Natural killer cell (primary cell): ENCODE measurements at regions not wholly inside any gene's neighbourhood (a gene's known extent, or its start where the extent isn't known, plus 50 kb on each side); places are given as distances from the start of the nearest gene placed in this dataset.

Experiments used
- ATAC-seq, 3 donors: fragments of 150-1000 bp in 2 of 3; fragments of 200-7000 bp in 1 of 3; cut with Tn5 transposase; 1 replicate in 1 of 3; 2 replicates in 2 of 3; pipeline ENCODE4 v1.10.0; 2021; ENCODE audit warnings: mild to moderate bottlenecking in 2 of 3, moderate library complexity in 2 of 3
- DNase-seq, 2 donors: peaks; one replicate each; pipeline versions ENCODE4 v3.0.0 to v3.0.0-alpha.2; 2013 to 2021; ENCODE audit warnings: mixed read lengths in 1 of 2
- H3K27ac ChIP-seq: one replicate; pipeline ENCODE4 v1.5.1; 2013; ENCODE audit warnings: mild to moderate bottlenecking, low read length
- H3K27me3 ChIP-seq: one replicate; pipeline ENCODE4 v1.6.1; 2013; ENCODE audit warnings: low read length; ENCODE audit not compliant: control insufficient read depth, insufficient read depth
- H3K36me3 ChIP-seq: one replicate; pipeline ENCODE4 v1.6.1; 2013; ENCODE audit warnings: low read length; ENCODE audit not compliant: control insufficient read depth, insufficient read depth
- H3K4me1 ChIP-seq: one replicate; pipeline ENCODE4 v1.6.1; 2013; ENCODE audit warnings: low read length; ENCODE audit not compliant: control insufficient read depth, insufficient read depth
- H3K4me3 ChIP-seq: one replicate; pipeline ENCODE4 v1.5.1; 2013; ENCODE audit warnings: low read length
- H3K9me3 ChIP-seq: one replicate; pipeline ENCODE4 v1.6.1; 2013; ENCODE audit warnings: low read length; ENCODE audit not compliant: control insufficient read depth, insufficient read depth
- H3K27ac Mint-ChIP-seq, 2 donors: one replicate each; pipeline ENCODE4 v1.8.0; 2022; ENCODE audit warnings: mild to moderate bottlenecking in 2 of 2, mixed read lengths in 2 of 2, moderate library complexity in 1 of 2
- H3K27me3 Mint-ChIP-seq, 2 donors: one replicate each; pipeline ENCODE4 v1.8.0; 2022; ENCODE audit warnings: low read depth in 2 of 2, mixed read lengths in 2 of 2
- H3K36me3 Mint-ChIP-seq: one replicate; pipeline ENCODE4 v1.8.0; 2022; ENCODE audit warnings: mixed read lengths
- H3K4me1 Mint-ChIP-seq, 2 donors: one replicate each; pipeline ENCODE4 v1.8.0; 2022; ENCODE audit warnings: mixed read lengths in 2 of 2
- H3K4me3 Mint-ChIP-seq: one replicate; pipeline ENCODE4 v1.8.0; 2022; ENCODE audit warnings: mild to moderate bottlenecking, moderate library complexity, mixed read lengths
- H3K9me3 Mint-ChIP-seq, 2 donors: one replicate each; pipeline ENCODE4 v1.8.0; 2022; ENCODE audit warnings: mixed read lengths in 2 of 2
- WGBS: methylation state at CpG from one replicate; pipeline ENCODE4 v1.1.7; 2013; ENCODE audit warnings: missing lambda C conversion rate; ENCODE audit not compliant: insufficient coverage; 5-methylcytosine and 5-hydroxymethylcytosine counted together
- intact Hi-C: fragments of 100-400 bp; cut with micrococcal nuclease; formaldehyde crosslinking; loops from one replicate; pipeline ENCODE4 v1.14.2; 2022
- TF ChIP-seq, protein P1 (sequence below): fragments of 200-600 bp; IDR thresholded peaks from one replicate; pipeline ENCODE4 v1.8.0; 2022; ENCODE audit warnings: antibody characterized with exemption

DNA sequence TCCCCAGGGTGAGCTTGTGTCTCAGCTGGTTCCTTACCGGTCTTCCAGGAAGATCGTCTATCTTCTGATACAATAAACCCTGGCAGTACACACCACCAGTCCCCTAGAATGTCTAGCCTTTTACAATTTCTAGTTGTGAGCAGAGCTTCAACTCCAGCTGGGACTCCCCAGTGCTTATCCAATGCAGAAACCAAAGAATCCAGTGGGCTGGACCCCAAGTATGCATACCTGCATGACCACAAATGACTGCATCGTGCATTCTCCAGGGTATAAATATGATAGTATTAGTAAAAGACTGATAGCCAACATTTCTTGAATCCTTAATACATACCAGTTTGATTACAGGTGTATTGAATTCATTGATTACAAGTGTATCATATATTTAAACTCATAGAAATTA lies 176.0 kb downstream of the SATB1 start:
- Mint-ChIP-seq H3K27me3 (peaks cover 3 to 12% of the 10 kb centered on the region in 2 donors), H3K4me3 (no peak overlapping the region), H3K27ac (no peak overlapping the region), H3K36me3 (no peaks in the 10 kb centered on the region), H3K4me1 (no peaks in the 10 kb centered on the region), H3K9me3 (no peaks in the 10 kb centered on the region)
- ATAC-seq (no peak), DNase-seq (no peak)
- Histone ChIP-seq H3K36me3 (no peaks in the 10 kb centered on the region), H3K4me3 (no peak overlapping the region), H3K9me3 (no peaks in the 10 kb centered on the region), H3K27me3 (no peaks in the 10 kb centered on the region), H3K27ac (no peak overlapping the region), H3K4me1 (no peaks in the 10 kb centered on the region)
- TF ChIP-seq, protein P1, sequence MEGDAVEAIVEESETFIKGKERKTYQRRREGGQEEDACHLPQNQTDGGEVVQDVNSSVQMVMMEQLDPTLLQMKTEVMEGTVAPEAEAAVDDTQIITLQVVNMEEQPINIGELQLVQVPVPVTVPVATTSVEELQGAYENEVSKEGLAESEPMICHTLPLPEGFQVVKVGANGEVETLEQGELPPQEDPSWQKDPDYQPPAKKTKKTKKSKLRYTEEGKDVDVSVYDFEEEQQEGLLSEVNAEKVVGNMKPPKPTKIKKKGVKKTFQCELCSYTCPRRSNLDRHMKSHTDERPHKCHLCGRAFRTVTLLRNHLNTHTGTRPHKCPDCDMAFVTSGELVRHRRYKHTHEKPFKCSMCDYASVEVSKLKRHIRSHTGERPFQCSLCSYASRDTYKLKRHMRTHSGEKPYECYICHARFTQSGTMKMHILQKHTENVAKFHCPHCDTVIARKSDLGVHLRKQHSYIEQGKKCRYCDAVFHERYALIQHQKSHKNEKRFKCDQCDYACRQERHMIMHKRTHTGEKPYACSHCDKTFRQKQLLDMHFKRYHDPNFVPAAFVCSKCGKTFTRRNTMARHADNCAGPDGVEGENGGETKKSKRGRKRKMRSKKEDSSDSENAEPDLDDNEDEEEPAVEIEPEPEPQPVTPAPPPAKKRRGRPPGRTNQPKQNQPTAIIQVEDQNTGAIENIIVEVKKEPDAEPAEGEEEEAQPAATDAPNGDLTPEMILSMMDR: no peak
- 94% methylated on average over 2 of the region's 3 CpGs for WGBS
- intact Hi-C loops: no loop called here

- intact Hi-C loops: no loop called here
- no peaks in the 10 kb centered on the region for H3K4me1 Mint-ChIP-seq
- Histone ChIP-seq H3K9me3 (no peaks in the 10 kb centered on the region), H3K36me3 (no peaks in the 10 kb centered on the region), H3K27ac (no peak overlapping the region), H3K4me1 (no peaks in the 10 kb centered on the region), H3K27me3 (no peaks in the 10 kb centered on the region), H3K4me3 (no peak overlapping the region)
- 89% methylated on average over 2 of the region's 2 CpGs for WGBS
- H3K36me3 Mint-ChIP-seq: no peaks in the 10 kb centered on the region
- no peak for DNase-seq
- no peak for ATAC-seq
- TF ChIP-seq, protein P1: no peak
- H3K9me3 Mint-ChIP-seq: no peaks in the 10 kb centered on the region
- H3K4me3 Mint-ChIP-seq: no peak overlapping the region
- no peak overlapping the region for H3K27ac Mint-ChIP-seq
- peaks cover 5 to 12% of the 10 kb centered on the region in 2 donors for H3K27me3 Mint-ChIP-seq
Observed at GRCh38 chr3:18247776-18248310, 177.3 kb downstream of the SATB1 start.

GRCh38 chr3:18247139-18247695 lies 177.9 kb downstream of the SATB1 start:
- H3K4me3 ChIP-seq: no peak overlapping the region
- DNase-seq (no peak), ATAC-seq (no peak)
- no peaks in the 10 kb centered on the region for H3K9me3 ChIP-seq
- Mint-ChIP-seq H3K4me1 (no peaks in the 10 kb centered on the region), H3K4me3 (no peak overlapping the region), H3K36me3 (no peaks in the 10 kb centered on the region), H3K9me3 (no peaks in the 10 kb centered on the region), H3K27me3 (peaks cover 5 to 12% of the 10 kb centered on the region in 2 donors), H3K27ac (no peak overlapping the region)
- intact Hi-C loops: no loop called here
- TF ChIP-seq, protein P1: no peak
- H3K36me3 ChIP-seq: no peaks in the 10 kb centered on the region
- H3K4me1 ChIP-seq: no peaks in the 10 kb centered on the region
- no peaks in the 10 kb centered on the region for H3K27me3 ChIP-seq
- no peak overlapping the region for H3K27ac ChIP-seq
